Activated CD8-positive, alpha-beta T cell treated with anti-CD3 and anti-CD28 coated beads for 36 hours (primary cell): ENCODE measurements at regions not wholly inside any gene's neighbourhood (a gene's known extent, or its start where the extent isn't known, plus 50 kb on each side); places are given as distances from the start of the nearest gene placed in this dataset.

ENCODE experiments used
- ATAC-seq: fragments of 200-7000 bp; cut with Tn5 transposase; one replicate; pipeline ENCODE4 v1.10.0; 2021; ENCODE audit warnings: mild to moderate bottlenecking, moderate library complexity
- CTCF ChIA-PET: fragments of 350-600 bp; sonication (Branson Sonifier 250); formaldehyde crosslinking; loops from one replicate; lab custom pipeline; 2021; ENCODE audit warnings: antibody characterized with exemption; lab: Charles Lee
- POLR2A ChIA-PET: fragments of 350-600 bp; sonication (Branson Sonifier 250); formaldehyde crosslinking; loops from one replicate; lab custom pipeline; 2021; ENCODE audit warnings: antibody characterized with exemption; lab: Charles Lee
- DNase-seq: peaks from one replicate; pipeline ENCODE4 v3.0.0-alpha.2; 2020
- H3K27ac Mint-ChIP-seq: one replicate; pipeline ENCODE4 v1.8.0; 2021; ENCODE audit warnings: mild to moderate bottlenecking, mixed read lengths
- H3K27me3 Mint-ChIP-seq: one replicate; pipeline ENCODE4 v1.8.0; 2021; ENCODE audit warnings: mixed read lengths
- H3K36me3 Mint-ChIP-seq: one replicate; pipeline ENCODE4 v1.8.0; 2021; ENCODE audit warnings: low read depth, mixed read lengths
- H3K4me1 Mint-ChIP-seq: one replicate; pipeline ENCODE4 v1.8.0; 2021; ENCODE audit warnings: low read depth, mixed read lengths
- H3K4me3 Mint-ChIP-seq: one replicate; pipeline ENCODE4 v1.8.0; 2021; ENCODE audit warnings: mild to moderate bottlenecking, moderate library complexity, mixed read lengths
- H3K9me3 Mint-ChIP-seq: one replicate; pipeline ENCODE4 v1.8.0; 2021; ENCODE audit warnings: mixed read lengths
- CTCF ChIP-seq: fragments of 200-600 bp; IDR thresholded peaks from one replicate; pipeline ENCODE4 v1.8.0; 2022; ENCODE audit warnings: antibody characterized with exemption, mild to moderate bottlenecking
- intact Hi-C: fragments of 100-400 bp; cut with micrococcal nuclease; formaldehyde crosslinking; loops from one replicate; pipeline ENCODE4 v1.10.0; 2022

GRCh38 chr6:169048185-169048864 is 205.3 kb downstream of the THBS2 start:
- Mint-ChIP-seq H3K4me1 (no peaks in the 10 kb centered on the region), H3K27ac (no peak overlapping the region), H3K4me3 (no peak overlapping the region), H3K27me3 (peaks cover 10% of the 10 kb centered on the region), H3K36me3 (no peaks in the 10 kb centered on the region), H3K9me3 (no peaks in the 10 kb centered on the region)
- ChIA-PET POLR2A (no interaction called here), CTCF (no interaction called here)
- TF ChIP-seq CTCF = no peak
- intact Hi-C loops = no loop called here
- DNase-seq (no peak), ATAC-seq (no peak)

- ChIA-PET CTCF (no interaction called here), POLR2A (no interaction called here)
- TF ChIP-seq CTCF = no peak
- no peaks in the 10 kb centered on the region for H3K4me1 Mint-ChIP-seq
- no peaks in the 10 kb centered on the region for H3K36me3 Mint-ChIP-seq
- no peaks in the 10 kb centered on the region for H3K9me3 Mint-ChIP-seq
- ATAC-seq (no peak), DNase-seq (no peak)
- no peak overlapping the region for H3K4me3 Mint-ChIP-seq
- H3K27ac Mint-ChIP-seq = no peak overlapping the region
- intact Hi-C loops = no loop called here
- H3K27me3 Mint-ChIP-seq = peaks cover 9% of the 10 kb centered on the region
Measured at GRCh38 chr6:169047345-169047744, 206.3 kb downstream of the THBS2 start.

GRCh38 chr6:169046483-169047192 is 207.0 kb downstream of the THBS2 start:
- no peak overlapping the region for H3K4me3 Mint-ChIP-seq
- no peaks in the 10 kb centered on the region for H3K36me3 Mint-ChIP-seq
- ChIA-PET POLR2A (no interaction called here), CTCF (no interaction called here)
- DNase-seq = no peak
- TF ChIP-seq CTCF = no peak
- intact Hi-C loops = no loop called here
- H3K9me3 Mint-ChIP-seq = no peaks in the 10 kb centered on the region
- no peak for ATAC-seq
- peaks cover 7% of the 10 kb centered on the region for H3K27me3 Mint-ChIP-seq
- no peak overlapping the region for H3K27ac Mint-ChIP-seq
- H3K4me1 Mint-ChIP-seq = no peaks in the 10 kb centered on the region

GRCh38 chr6:169046021-169046420 is 207.6 kb downstream of the THBS2 start:
- Mint-ChIP-seq H3K4me1 (no peaks in the 10 kb centered on the region), H3K36me3 (no peaks in the 10 kb centered on the region), H3K4me3 (no peak overlapping the region), H3K9me3 (no peaks in the 10 kb centered on the region), H3K27me3 (peaks cover under 1% of the 10 kb centered on the region), H3K27ac (no peak overlapping the region)
- CTCF ChIA-PET = no interaction called here
- no peak for ATAC-seq
- intact Hi-C loops = no loop called here
- POLR2A ChIA-PET = no interaction called here
- no peak for TF ChIP-seq CTCF
- no peak for DNase-seq

- no peaks in the 10 kb centered on the region for H3K36me3 Mint-ChIP-seq
- no peak overlapping the region for H3K4me3 Mint-ChIP-seq
- intact Hi-C loops = no loop called here
- no peak overlapping the region for H3K27ac Mint-ChIP-seq
- CTCF ChIA-PET = no interaction called here
- no peaks in the 10 kb centered on the region for H3K27me3 Mint-ChIP-seq
- TF ChIP-seq CTCF = no peak
- H3K9me3 Mint-ChIP-seq = no peaks in the 10 kb centered on the region
- DNase-seq = no peak
- no peaks in the 10 kb centered on the region for H3K4me1 Mint-ChIP-seq
- POLR2A ChIA-PET = no interaction called here
- ATAC-seq = no peak
Measured at GRCh38 chr6:169045486-169045885, 208.2 kb downstream of the THBS2 start.
